ENCODE measurements at regions not wholly inside any gene's neighbourhood (a gene's known extent, or its start where the extent isn't known, plus 50 kb on each side); places are given as distances from the start of the nearest gene placed in this dataset.

- no peak for DNase-seq (ENCODE audit: low read depth)
These were observed 1063.5 kb upstream of the PCDH9 start for GRCh38 chr13:68293631-68294030.

GRCh38 chr13:68292601-68293000, 1062.5 kb upstream of the PCDH9 start:
- DNase-seq (ENCODE audit: low read depth): no peak

- no peak for DNase-seq (ENCODE audit: low read depth)
These were observed 1061.5 kb upstream of the PCDH9 start for GRCh38 chr13:68291595-68291994.

- no peak for DNase-seq (ENCODE audit: low read depth)
These were observed 1045.6 kb upstream of the PCDH9 start for GRCh38 chr13:68275758-68276157.

- DNase-seq (ENCODE audit: low read depth): no peak
These were observed 1042.5 kb upstream of the PCDH9 start for GRCh38 chr13:68272652-68273051.

- no peak for DNase-seq (ENCODE audit: low read depth)
These were observed 1034.6 kb upstream of the PCDH9 start for GRCh38 chr13:68264692-68265091.

- DNase-seq (ENCODE audit: low read depth): no peak
These were observed 1031.0 kb upstream of the PCDH9 start for GRCh38 chr13:68261105-68261504.

GRCh38 chr13:68257111-68257842, 1027.1 kb upstream of the PCDH9 start:
- DNase-seq (ENCODE audit: low read depth): no peak

GRCh38 chr13:68254151-68254550, 1024.0 kb upstream of the PCDH9 start:
- no peak for DNase-seq (ENCODE audit: low read depth)

- no peak for DNase-seq (ENCODE audit: low read depth)
These were observed 1004.1 kb upstream of the PCDH9 start for GRCh38 chr13:68234274-68234673.

GRCh38 chr13:68232351-68233130, 1002.4 kb upstream of the PCDH9 start:
- no peak for DNase-seq (ENCODE audit: low read depth)

- DNase-seq (ENCODE audit: low read depth): no peak
These were observed 984.7 kb upstream of the PCDH9 start for GRCh38 chr13:68214691-68215415.

GRCh38 chr13:68199271-68199670, 969.1 kb upstream of the PCDH9 start:
- DNase-seq (ENCODE audit: low read depth): no peak

- no peak for DNase-seq (ENCODE audit: low read depth)
These were observed 960.7 kb upstream of the PCDH9 start for GRCh38 chr13:68190818-68191217.

- no peak for DNase-seq (ENCODE audit: low read depth)
These were observed 955.5 kb upstream of the PCDH9 start for GRCh38 chr13:68185444-68186141.

- no peak for DNase-seq (ENCODE audit: low read depth)
These were observed 946.3 kb upstream of the PCDH9 start for GRCh38 chr13:68176475-68176874.

GRCh38 chr13:68174893-68175292, 944.8 kb upstream of the PCDH9 start:
- DNase-seq (ENCODE audit: low read depth): no peak

- DNase-seq (ENCODE audit: low read depth): no peak
These were observed 943.0 kb upstream of the PCDH9 start for GRCh38 chr13:68173111-68173510.

GRCh38 chr13:68170961-68171360, 940.8 kb upstream of the PCDH9 start:
- DNase-seq (ENCODE audit: low read depth): no peak

GRCh38 chr13:68168448-68168847, 938.3 kb upstream of the PCDH9 start:
- no peak for DNase-seq (ENCODE audit: low read depth)

- no peak for DNase-seq (ENCODE audit: low read depth)
These were observed 930.3 kb upstream of the PCDH9 start for GRCh38 chr13:68160466-68160865.

- DNase-seq (ENCODE audit: low read depth): no peak
These were observed 922.3 kb upstream of the PCDH9 start for GRCh38 chr13:68152414-68152813.

Data from GM04503 (cell line).